ENCODE measurements at regions not wholly inside any gene's neighbourhood (a gene's known extent, or its start where the extent isn't known, plus 50 kb on each side); places are given as distances from the start of the nearest gene placed in this dataset.

DNA sequence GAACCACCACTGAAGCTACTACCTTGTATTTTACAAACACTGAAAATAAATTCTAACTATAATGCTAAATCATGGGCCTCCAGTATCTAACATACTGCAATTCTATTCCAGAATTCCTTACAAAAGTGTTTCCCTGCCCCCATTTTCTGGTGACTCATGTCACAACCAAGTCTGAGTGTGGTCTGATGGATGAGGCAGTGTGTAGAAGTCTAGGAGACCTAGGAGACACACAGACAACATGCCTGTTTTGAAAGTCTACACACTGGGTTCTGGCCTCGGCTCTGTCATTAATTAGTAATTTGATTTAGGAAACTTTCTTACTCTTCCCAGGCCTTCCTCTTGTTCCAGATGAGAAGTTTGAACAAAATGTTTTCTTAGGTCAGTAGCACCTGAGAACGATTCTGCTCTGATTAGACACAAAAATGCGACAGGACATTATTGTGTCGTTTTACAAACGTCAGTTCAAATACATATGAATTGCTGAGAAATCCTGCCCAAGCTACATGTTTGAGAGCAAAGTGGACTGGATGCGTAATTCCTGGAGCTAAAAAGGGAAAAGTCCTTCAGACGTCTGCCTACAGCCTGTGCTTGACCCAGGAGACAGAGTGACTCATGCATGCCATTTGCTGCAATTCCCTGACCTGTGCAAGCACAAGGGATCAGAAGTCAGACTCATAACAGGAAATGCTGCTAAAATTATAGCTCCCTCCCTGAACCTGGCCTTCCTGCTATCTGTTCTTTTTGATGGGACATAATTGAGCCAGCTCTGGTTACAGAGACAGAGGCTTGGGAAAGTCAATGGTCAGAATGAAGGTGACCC, 494.4 kb downstream of the SOX11 start:
- H3K9ac ChIP-seq (ENCODE audit: insufficient read depth, low read depth, low read length), result no peak overlapping the region
- intact Hi-C loops (cut with micrococcal nuclease; ENCODE audit: unreplicated experiment) (no loop called here), in situ Hi-C loops (cut with HindIII; ENCODE audit: extremely low pct_ligation_motif_present, low pct_unique_long_range_greater_than_20kb) (no loop called here)
- BruUV-seq (replicated peaks), result no TSS peak
- no peak overlapping the region for H3K4me3 ChIP-seq (replicated peaks in 1 of 3; ENCODE audit: insufficient read depth in 1 of 3, low read depth in 2 of 3, low read length in 3 of 3)
- ChIA-PET POLR2A (no interaction called here), CTCF (ENCODE audit: low intra/inter-chr PET ratio, low total read pairs) (no interaction called here)
- H3K27ac ChIP-seq (ENCODE audit: extremely low read length, insufficient read depth, low read length), result no peak overlapping the region
- no peaks in the 10 kb centered on the region for H3K79me2 ChIP-seq (ENCODE audit: insufficient read depth, low read length)
- ATAC-seq, result peak; percentile 91
- H3K4me2 ChIP-seq (ENCODE audit: low read depth, low read length), result no peak overlapping the region
- no peaks in the 10 kb centered on the region for H3K36me3 ChIP-seq (replicated peaks in 1 of 2; ENCODE audit: control insufficient read depth in 1 of 2, insufficient read depth in 2 of 2, low read length in 2 of 2)
- DNase-seq (ENCODE audit: low spot score), result peak; percentile 59
- FAIRE-seq, result no peak
- no peak overlapping the region for H2AFZ ChIP-seq (ENCODE audit: low read length)
- no peaks in the 10 kb centered on the region for H3K27me3 ChIP-seq (ENCODE audit: control insufficient read depth in 1 of 2, insufficient read depth in 2 of 2, low read length in 2 of 2)
- under 1% methylated on average over 7 of the region's 7 CpGs for WGBS (ENCODE audit: low lambda C conversion rate)
- H4K20me1 ChIP-seq (ENCODE audit: insufficient read depth, low read length), result no peaks in the 10 kb centered on the region
- H3K9me3 ChIP-seq (ENCODE audit: low read length), result peaks cover 69% of the 10 kb centered on the region
- H3K4me1 ChIP-seq (ENCODE audit: insufficient read depth, low read length), result peaks cover 8% of the 10 kb centered on the region; the same call in 1 of the 2 replicates
- TF ChIP-seq ZNF280D (CRISPR knock-in tag; IDR thresholded peaks at IDR 0.05), result no peak
- TF ChIP-seq, protein P1, sequence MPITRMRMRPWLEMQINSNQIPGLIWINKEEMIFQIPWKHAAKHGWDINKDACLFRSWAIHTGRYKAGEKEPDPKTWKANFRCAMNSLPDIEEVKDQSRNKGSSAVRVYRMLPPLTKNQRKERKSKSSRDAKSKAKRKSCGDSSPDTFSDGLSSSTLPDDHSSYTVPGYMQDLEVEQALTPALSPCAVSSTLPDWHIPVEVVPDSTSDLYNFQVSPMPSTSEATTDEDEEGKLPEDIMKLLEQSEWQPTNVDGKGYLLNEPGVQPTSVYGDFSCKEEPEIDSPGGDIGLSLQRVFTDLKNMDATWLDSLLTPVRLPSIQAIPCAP (CRISPR knock-in tag; IDR thresholded peaks at IDR 0.05; ENCODE audit: low read depth), result no peak
- no peak for TF ChIP-seq STAG1 (CRISPR knock-in tag; IDR thresholded peaks at IDR 0.05)
- TF ChIP-seq HES4 (CRISPR knock-in tag; IDR thresholded peaks at IDR 0.05; ENCODE audit: borderline replicate concordance), result no peak
- TF ChIP-seq, protein P2, sequence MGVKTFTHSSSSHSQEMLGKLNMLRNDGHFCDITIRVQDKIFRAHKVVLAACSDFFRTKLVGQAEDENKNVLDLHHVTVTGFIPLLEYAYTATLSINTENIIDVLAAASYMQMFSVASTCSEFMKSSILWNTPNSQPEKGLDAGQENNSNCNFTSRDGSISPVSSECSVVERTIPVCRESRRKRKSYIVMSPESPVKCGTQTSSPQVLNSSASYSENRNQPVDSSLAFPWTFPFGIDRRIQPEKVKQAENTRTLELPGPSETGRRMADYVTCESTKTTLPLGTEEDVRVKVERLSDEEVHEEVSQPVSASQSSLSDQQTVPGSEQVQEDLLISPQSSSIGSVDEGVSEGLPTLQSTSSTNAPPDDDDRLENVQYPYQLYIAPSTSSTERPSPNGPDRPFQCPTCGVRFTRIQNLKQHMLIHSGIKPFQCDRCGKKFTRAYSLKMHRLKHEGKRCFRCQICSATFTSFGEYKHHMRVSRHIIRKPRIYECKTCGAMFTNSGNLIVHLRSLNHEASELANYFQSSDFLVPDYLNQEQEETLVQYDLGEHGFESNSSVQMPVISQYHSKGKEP (CRISPR knock-in tag; IDR thresholded peaks at IDR 0.05), result no peak
- no peak for TF ChIP-seq ZNF772 (CRISPR knock-in tag; IDR thresholded peaks at IDR 0.05)
- no peak for TF ChIP-seq ZNF777 (CRISPR knock-in tag; IDR thresholded peaks at IDR 0.05)
- TF ChIP-seq CHD2 (IDR thresholded peaks at IDR 0.05; ENCODE audit: low read depth, low read length), result no peak
- no peak for TF ChIP-seq NFYB (CRISPR knock-in tag; IDR thresholded peaks at IDR 0.05)
- TF ChIP-seq NFE2L1 (CRISPR knock-in tag; IDR thresholded peaks at IDR 0.05; ENCODE audit: borderline replicate concordance), result no peak
- no peak for TF ChIP-seq JUNB (CRISPR knock-in tag; IDR thresholded peaks at IDR 0.05; ENCODE audit: borderline replicate concordance)
- no peak for TF ChIP-seq ZMYM2 (CRISPR knock-in tag; IDR thresholded peaks at IDR 0.05)
- TF ChIP-seq, protein P3, sequence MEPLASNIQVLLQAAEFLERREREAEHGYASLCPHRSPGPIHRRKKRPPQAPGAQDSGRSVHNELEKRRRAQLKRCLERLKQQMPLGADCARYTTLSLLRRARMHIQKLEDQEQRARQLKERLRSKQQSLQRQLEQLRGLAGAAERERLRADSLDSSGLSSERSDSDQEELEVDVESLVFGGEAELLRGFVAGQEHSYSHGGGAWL (CRISPR knock-in tag; IDR thresholded peaks at IDR 0.05), result no peak
- no peak for TF ChIP-seq KAT2B (IDR thresholded peaks at IDR 0.05; ENCODE audit: borderline replicate concordance, low read depth, low read length)
- TF ChIP-seq ZNF235 (CRISPR knock-in tag; IDR thresholded peaks at IDR 0.05; ENCODE audit: borderline replicate concordance), result no peak
- TF ChIP-seq ZNF572 (CRISPR knock-in tag; IDR thresholded peaks at IDR 0.05), result no peak

All from HepG2 (cell line).